Endothelial cell of umbilical vein (primary cell): ENCODE measurements at regions not wholly inside any gene's neighbourhood (a gene's known extent, or its start where the extent isn't known, plus 50 kb on each side); places are given as distances from the start of the nearest gene placed in this dataset.

Source experiments
- BruUV-seq: library from RNA; stranded (reverse); fragments of 400-500 nt; replicated peaks from 2 replicates; lab custom pipeline; 2021; lab: Mats Ljungman, UMichigan
- CTCF ChIA-PET: fragments of 300-600, 350-600 bp; sonication (Branson Sonifier 250); formaldehyde crosslinking; loops from one replicate; lab custom pipeline; 2021; ENCODE audit warnings: antibody characterized with exemption, inconsistent platforms; lab: Charles Lee
- POLR2A ChIA-PET: fragments of 300-600, 350-600 bp; sonication (Branson Sonifier 250); formaldehyde crosslinking; loops from one replicate; lab custom pipeline; 2021; ENCODE audit warnings: antibody characterized with exemption, inconsistent platforms; lab: Charles Lee
- DNase-seq: peaks from one replicate; pipeline ENCODE4 v3.0.0-alpha.2; 2011; ENCODE audit warnings: low read depth, low spot score
- FAIRE-seq: peaks from 2 replicates; lab custom pipeline; 2011; peaks lifted over from hg19 to GRCh38; lab: Jason Lieb, UNC
- H2AFZ ChIP-seq: 2 replicates; pipeline ENCODE4 v1.6.0; 2012; ENCODE audit warnings: low read depth, low read length, control low read depth, inconsistent platforms
- H3K27ac ChIP-seq: 2 replicates; pipeline ENCODE4 v1.5.1; 2011; ENCODE audit warnings: low read depth, mild to moderate bottlenecking, control low read depth, low read length, moderate library complexity; ENCODE audit not compliant: insufficient read depth
- H3K27me3 ChIP-seq, 2 experiments: 2 replicates each; pipeline versions ENCODE4 v1.6.0 to v1.6.1; 2011; ENCODE audit warnings: low read length in 2 of 2, mixed read lengths in 1 of 2; ENCODE audit not compliant: control insufficient read depth in 2 of 2, insufficient read depth in 2 of 2
- H3K36me3 ChIP-seq, 2 experiments: 2 replicates in 1 of 2; 3 replicates in 1 of 2; pipeline ENCODE4 v1.5.1; 2011; ENCODE audit warnings: low read length in 2 of 2, mild to moderate bottlenecking in 1 of 2, moderate library complexity in 1 of 2; ENCODE audit not compliant: control insufficient read depth in 2 of 2, insufficient read depth in 2 of 2; ENCODE audit errors: extremely low read depth in 1 of 2
- H3K4me1 ChIP-seq: 3 replicates; pipeline ENCODE4 v1.5.1; 2011; ENCODE audit warnings: mild to moderate bottlenecking, low read length; ENCODE audit not compliant: control insufficient read depth, insufficient read depth; ENCODE audit errors: extremely low read depth
- H3K4me2 ChIP-seq: 2 replicates; pipeline ENCODE4 v1.6.1; 2011; ENCODE audit warnings: low read length, control low read depth, mixed read lengths; ENCODE audit not compliant: insufficient read depth
- H3K4me3 ChIP-seq, 3 experiments: fragments of 200-600 bp in 1 of 3; sonication (generic), shearing (Covaris generic) in 1 of 3; replicated peaks in 1 of 3; 2 replicates each; pipeline ENCODE4 v1.5.1; 2011 to 2016; ENCODE audit warnings: control low read depth in 3 of 3, low read length in 3 of 3, mild to moderate bottlenecking in 2 of 3, inconsistent platforms in 1 of 3, low read depth in 1 of 3, moderate library complexity in 1 of 3; ENCODE audit not compliant: insufficient read depth in 1 of 3
- H3K79me2 ChIP-seq: 2 replicates; pipeline ENCODE4 v1.6.0; 2012; ENCODE audit warnings: low read length, inconsistent platforms; ENCODE audit not compliant: control insufficient read depth, insufficient read depth
- H3K9ac ChIP-seq: replicated peaks from 2 replicates; pipeline ENCODE3; 2011; ENCODE audit warnings: low read length, control low read depth; ENCODE audit not compliant: insufficient read depth; ENCODE audit errors: extremely low read depth
- H3K9me1 ChIP-seq: replicated peaks from 3 replicates; pipeline ENCODE4 v1.6.0; 2011; ENCODE audit warnings: mild to moderate bottlenecking, low read length; ENCODE audit not compliant: control insufficient read depth, insufficient read depth; ENCODE audit errors: extremely low read depth
- H3K9me3 ChIP-seq: replicated peaks from 2 replicates; pipeline ENCODE4 v1.5.1; 2012; ENCODE audit warnings: low read length, inconsistent platforms; ENCODE audit not compliant: control insufficient read depth, insufficient read depth
- H4K20me1 ChIP-seq: replicated peaks from 2 replicates; pipeline ENCODE3; 2011; ENCODE audit warnings: mild to moderate bottlenecking, low read length; ENCODE audit not compliant: control insufficient read depth, insufficient read depth; ENCODE audit errors: extremely low read depth
- EZH2 ChIP-seq: IDR thresholded peaks from 2 replicates; pipeline ENCODE4 v1.6.1; 2012; ENCODE audit warnings: borderline replicate concordance, low read depth, mild to moderate bottlenecking, moderate library complexity, low read length, inconsistent platforms; ENCODE audit not compliant: severe bottlenecking
- FOS ChIP-seq: IDR thresholded peaks from 2 replicates; pipeline ENCODE4 v1.6.1; 2011; ENCODE audit warnings: mild to moderate bottlenecking, low read length, moderate library complexity, borderline replicate concordance; ENCODE audit not compliant: insufficient read depth
- GATA2 ChIP-seq: IDR thresholded peaks from 2 replicates; pipeline ENCODE4 v1.7.0; 2011; ENCODE audit warnings: low read depth, mild to moderate bottlenecking, moderate library complexity, mixed read lengths, low read length; ENCODE audit not compliant: insufficient read length, insufficient read depth
- JUN ChIP-seq: IDR thresholded peaks from 2 replicates; pipeline ENCODE4 v1.6.1; 2011; ENCODE audit warnings: borderline replicate concordance, low read depth; ENCODE audit not compliant: insufficient read length, insufficient read depth
- MYC ChIP-seq: IDR thresholded peaks from one replicate; pipeline ENCODE4 v1.6.1; 2011; ENCODE audit warnings: mild to moderate bottlenecking, low read depth, low read length
- POLR2A ChIP-seq: IDR thresholded peaks from 2 replicates; pipeline ENCODE4 v1.6.1; 2012; ENCODE audit warnings: low read depth, mild to moderate bottlenecking, control low read depth, low read length
- POLR2AphosphoS5 ChIP-seq: IDR thresholded peaks from 2 replicates; pipeline ENCODE4 v1.6.1; 2012; ENCODE audit warnings: low read depth, mild to moderate bottlenecking, control low read depth, low read length, moderate library complexity; ENCODE audit not compliant: insufficient read depth
- dilution Hi-C: fragments of 300-500 bp; cut with MboI; formaldehyde crosslinking; loops from one replicate; pipeline ENCODE4 v1.15.0; 2019; ENCODE audit warnings: low sequenced_read_pairs; ENCODE audit not compliant: extremely low pct_ligation_motif_present
- intact Hi-C: fragments of 100-400 bp; cut with micrococcal nuclease; formaldehyde crosslinking; loops from one replicate; pipeline ENCODE4 v1.10.0; 2022
- TF ChIP-seq, protein P1 (sequence below), 2 donors: IDR thresholded peaks; 1 replicate in 1 of 2; 2 replicates in 1 of 2; pipeline ENCODE4 v1.5.1; 2011; ENCODE audit warnings: low read length in 2 of 2, mild to moderate bottlenecking in 2 of 2, moderate library complexity in 2 of 2, control low read depth in 1 of 2, inconsistent platforms in 1 of 2, low read depth in 1 of 2; ENCODE audit not compliant: insufficient read depth in 1 of 2; ENCODE audit errors: extremely low read depth in 1 of 2
- TF ChIP-seq, protein P2 (sequence below): IDR thresholded peaks from 2 replicates; pipeline ENCODE4 v1.6.1; 2011; ENCODE audit not compliant: insufficient read depth, insufficient read length

DNA sequence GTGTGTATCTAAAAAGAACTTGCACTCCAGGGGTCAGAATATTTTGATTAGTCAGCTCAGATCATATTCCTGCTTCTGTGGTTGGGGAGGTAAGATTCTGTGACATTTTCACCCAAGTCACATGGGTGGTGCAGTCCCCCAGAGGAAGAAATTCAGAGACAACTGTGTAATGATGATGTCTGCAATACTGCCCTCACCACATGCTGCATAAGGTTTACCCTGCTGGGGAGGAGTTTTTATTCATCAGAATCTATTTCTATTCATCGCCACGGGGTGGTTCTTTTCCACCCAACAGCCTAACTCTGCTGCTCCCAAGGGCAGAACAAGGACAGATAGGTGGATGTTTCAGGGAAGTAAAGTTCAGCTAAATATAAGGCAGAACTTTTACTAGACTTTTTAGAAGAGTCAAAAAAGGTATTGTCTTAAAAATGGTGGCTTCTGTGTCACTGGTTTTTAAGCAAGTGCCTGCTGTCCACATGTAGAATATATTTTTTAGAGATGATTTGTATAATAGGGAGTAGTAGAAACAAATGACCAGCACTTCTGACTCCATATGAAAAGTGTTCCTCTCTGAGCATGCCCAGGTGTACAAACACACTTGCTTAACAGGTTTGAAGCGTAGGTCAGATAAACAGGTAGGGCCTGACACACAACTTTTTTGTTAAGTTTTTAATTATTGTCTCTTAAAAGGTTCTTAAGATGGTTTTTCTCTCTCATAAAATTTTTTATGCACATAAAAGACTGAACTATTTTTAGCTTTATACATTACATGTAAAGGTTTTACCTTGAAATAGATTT lies 352.7 kb downstream of the LRRC70 start:
- DNase-seq: no peak
- Histone ChIP-seq H3K9me1 (no peaks in the 10 kb centered on the region), H3K4me3 (no peak overlapping the region), H3K9ac (no peak overlapping the region), H3K4me2 (no peak overlapping the region), H3K27ac (no peak overlapping the region), H3K79me2 (no peaks in the 10 kb centered on the region), H2AFZ (no peak overlapping the region), H3K4me1 (no peaks in the 10 kb centered on the region), H3K36me3 (no peaks in the 10 kb centered on the region), H3K9me3 (no peaks in the 10 kb centered on the region), H4K20me1 (no peaks in the 10 kb centered on the region), H3K27me3 (no peaks in the 10 kb centered on the region)
- ChIA-PET POLR2A (no interaction called here), CTCF (no interaction called here)
- intact Hi-C loops: no loop called here
- BruUV-seq: no TSS peak
- no peak for FAIRE-seq
- no peak for TF ChIP-seq POLR2A
- no peak for TF ChIP-seq JUN
- TF ChIP-seq POLR2AphosphoS5: no peak
- TF ChIP-seq GATA2: no peak
- no peak for TF ChIP-seq EZH2
- TF ChIP-seq, protein P1, sequence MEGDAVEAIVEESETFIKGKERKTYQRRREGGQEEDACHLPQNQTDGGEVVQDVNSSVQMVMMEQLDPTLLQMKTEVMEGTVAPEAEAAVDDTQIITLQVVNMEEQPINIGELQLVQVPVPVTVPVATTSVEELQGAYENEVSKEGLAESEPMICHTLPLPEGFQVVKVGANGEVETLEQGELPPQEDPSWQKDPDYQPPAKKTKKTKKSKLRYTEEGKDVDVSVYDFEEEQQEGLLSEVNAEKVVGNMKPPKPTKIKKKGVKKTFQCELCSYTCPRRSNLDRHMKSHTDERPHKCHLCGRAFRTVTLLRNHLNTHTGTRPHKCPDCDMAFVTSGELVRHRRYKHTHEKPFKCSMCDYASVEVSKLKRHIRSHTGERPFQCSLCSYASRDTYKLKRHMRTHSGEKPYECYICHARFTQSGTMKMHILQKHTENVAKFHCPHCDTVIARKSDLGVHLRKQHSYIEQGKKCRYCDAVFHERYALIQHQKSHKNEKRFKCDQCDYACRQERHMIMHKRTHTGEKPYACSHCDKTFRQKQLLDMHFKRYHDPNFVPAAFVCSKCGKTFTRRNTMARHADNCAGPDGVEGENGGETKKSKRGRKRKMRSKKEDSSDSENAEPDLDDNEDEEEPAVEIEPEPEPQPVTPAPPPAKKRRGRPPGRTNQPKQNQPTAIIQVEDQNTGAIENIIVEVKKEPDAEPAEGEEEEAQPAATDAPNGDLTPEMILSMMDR (IDR thresholded peaks at IDR 0.05; ENCODE audit: extremely low read depth in 1 of 2, insufficient read depth in 1 of 2, low read depth in 1 of 2, low read length in 2 of 2): no peak
- TF ChIP-seq, protein P2, sequence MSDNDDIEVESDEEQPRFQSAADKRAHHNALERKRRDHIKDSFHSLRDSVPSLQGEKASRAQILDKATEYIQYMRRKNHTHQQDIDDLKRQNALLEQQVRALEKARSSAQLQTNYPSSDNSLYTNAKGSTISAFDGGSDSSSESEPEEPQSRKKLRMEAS: no peak
- no peak for TF ChIP-seq MYC
- TF ChIP-seq FOS: no peak
- dilution Hi-C loops: no loop called here
